HepG2 (cell line): ENCODE measurements at regions not wholly inside any gene's neighbourhood (a gene's known extent, or its start where the extent isn't known, plus 50 kb on each side); places are given as distances from the start of the nearest gene placed in this dataset.

Experiments
- ATAC-seq: fragments of 200-7000 bp; cut with Tn5 transposase; 3 replicates; pipeline ENCODE4 v1.9.1; 2020; ENCODE audit warnings: mild to moderate bottlenecking, moderate library complexity
- BruUV-seq: library from RNA; stranded (reverse); fragments of 400-500 nt; replicated peaks from 2 replicates; lab custom pipeline; 2021; lab: Mats Ljungman, UMichigan
- CTCF ChIA-PET: fragments of 300-600 bp; formaldehyde crosslinking; extraction: SDS; loops from one replicate; lab custom pipeline; 2021; ENCODE audit warnings: low total read pairs, inconsistent platforms, low intra/inter-chr PET ratio; lab: Yijun Ruan, JAX
- POLR2A ChIA-PET: fragments of 350-600 bp; sonication (Branson Sonifier 250); formaldehyde crosslinking; loops from one replicate; lab custom pipeline; 2020; ENCODE audit warnings: antibody characterized with exemption, inconsistent platforms; lab: Yijun Ruan, JAX
- DNase-seq: peaks from one replicate; pipeline ENCODE4 v3.0.0-alpha.2; 2015; ENCODE audit warnings: low spot score
- FAIRE-seq: peaks from 3 replicates; lab custom pipeline; 2011; peaks lifted over from hg19 to GRCh38; lab: Jason Lieb, UNC
- H2AFZ ChIP-seq: one replicate; pipeline ENCODE4 v1.6.1; 2011; ENCODE audit warnings: low read length, inconsistent platforms
- H3K27ac ChIP-seq: fragments of 300-600 bp; 3 replicates; pipeline ENCODE4 v1.8.0; 2011; ENCODE audit warnings: mixed run types, mild to moderate bottlenecking, mixed read lengths, low read length, inconsistent platforms; ENCODE audit not compliant: insufficient read depth; ENCODE audit errors: extremely low read length
- H3K27me3 ChIP-seq, 2 experiments: fragments of 200-600 bp in 1 of 2; 2 replicates in 1 of 2; 3 replicates in 1 of 2; pipeline versions ENCODE4 v1.6.0 to v1.8.0; 2011; ENCODE audit warnings: low read length in 2 of 2, mild to moderate bottlenecking in 2 of 2, moderate library complexity in 2 of 2, inconsistent platforms in 1 of 2; ENCODE audit not compliant: insufficient read depth in 2 of 2, control insufficient read depth in 1 of 2
- H3K36me3 ChIP-seq, 2 experiments: fragments of 200-600 bp in 1 of 2; replicated peaks in 1 of 2; 2 replicates in 1 of 2; 3 replicates in 1 of 2; pipeline versions ENCODE4 v1.5.1 to v1.8.0; 2011; ENCODE audit warnings: low read length in 2 of 2, inconsistent platforms in 1 of 2; ENCODE audit not compliant: insufficient read depth in 2 of 2, control insufficient read depth in 1 of 2
- H3K4me1 ChIP-seq: 2 replicates; pipeline ENCODE4 v1.5.1; 2012; ENCODE audit warnings: low read length, inconsistent platforms; ENCODE audit not compliant: insufficient read depth
- H3K4me2 ChIP-seq: 2 replicates; pipeline ENCODE4 v1.6.0; 2011; ENCODE audit warnings: low read depth, low read length, inconsistent platforms
- H3K4me3 ChIP-seq, 3 experiments: fragments of 200-600 bp in 1 of 3; sonication (generic), shearing (Covaris generic) in 1 of 3; replicated peaks in 1 of 3; 2 replicates each; pipeline ENCODE4 v1.5.1; 2011 to 2016; ENCODE audit warnings: low read length in 3 of 3, inconsistent platforms in 2 of 3, low read depth in 2 of 3, mild to moderate bottlenecking in 2 of 3, control low read depth in 1 of 3, mixed read lengths in 1 of 3; ENCODE audit not compliant: insufficient read depth in 1 of 3
- H3K79me2 ChIP-seq: one replicate; pipeline ENCODE4 v1.6.1; 2011; ENCODE audit warnings: low read length, inconsistent platforms; ENCODE audit not compliant: insufficient read depth
- H3K9ac ChIP-seq: 2 replicates; pipeline ENCODE4 v1.6.0; 2011; ENCODE audit warnings: mild to moderate bottlenecking, low read depth, low read length, inconsistent platforms; ENCODE audit not compliant: insufficient read depth
- H3K9me3 ChIP-seq: 2 replicates; pipeline ENCODE4 v1.5.1; 2012; ENCODE audit warnings: mild to moderate bottlenecking, low read length
- H4K20me1 ChIP-seq: 2 replicates; pipeline ENCODE4 v1.6.0; 2011; ENCODE audit warnings: inconsistent platforms, mild to moderate bottlenecking, low read length, moderate library complexity; ENCODE audit not compliant: insufficient read depth
- CCAR2 ChIP-seq: fragments of 200-400 bp; formaldehyde crosslinking; optimal IDR thresholded peaks from 2 replicates; pipeline ENCODE3; 2018; ENCODE audit warnings: low read depth, mild to moderate bottlenecking, low read length, moderate library complexity
- CHD4 ChIP-seq: fragments of 200-600 bp; sonication (generic); IDR thresholded peaks from 2 replicates; pipeline ENCODE4 v1.7.0; 2017; ENCODE audit warnings: mild to moderate bottlenecking, low read length, borderline replicate concordance
- DMAP1 ChIP-seq: IDR thresholded peaks from 2 replicates; pipeline ENCODE4 v1.6.1; 2016
- EHMT2 ChIP-seq: fragments of 200-600 bp; sonication (generic); IDR thresholded peaks from 2 replicates; pipeline ENCODE4 v1.7.0; 2017; ENCODE audit warnings: antibody characterized with exemption, low read depth, low read length, borderline replicate concordance
- NR2C2 ChIP-seq: sonication (generic); formaldehyde crosslinking; IDR thresholded peaks from 2 replicates; pipeline ENCODE4 v1.4.0; 2020; ENCODE audit warnings: missing genetic modification reagents, mild to moderate bottlenecking, moderate library complexity, borderline replicate concordance
- SP4 ChIP-seq: sonication (generic); formaldehyde crosslinking; IDR thresholded peaks from 2 replicates; pipeline ENCODE4 v1.8.1; 2023; ENCODE audit warnings: mild to moderate bottlenecking, missing genetic modification reagents
- TAF1 ChIP-seq: sonication (generic); formaldehyde crosslinking; IDR thresholded peaks from 2 replicates; pipeline ENCODE4 v1.4.0; 2020; ENCODE audit warnings: missing genetic modification reagents
- ZNF432 ChIP-seq: sonication (generic); formaldehyde crosslinking; IDR thresholded peaks from 2 replicates; pipeline ENCODE4 v1.5.0; 2020; ENCODE audit warnings: missing genetic modification reagents, mild to moderate bottlenecking, borderline replicate concordance
- ZNF546 ChIP-seq: sonication (generic); formaldehyde crosslinking; conservative IDR thresholded peaks from 2 replicates; pipeline ENCODE4 v1.8.1; 2023; ENCODE audit warnings: mild to moderate bottlenecking, missing genetic modification reagents
- ZNF777 ChIP-seq: sonication (generic); formaldehyde crosslinking; IDR thresholded peaks from 2 replicates; pipeline ENCODE4 v1.4.0; 2020; ENCODE audit warnings: missing genetic modification reagents
- ZNF839 ChIP-seq: sonication (generic); formaldehyde crosslinking; IDR thresholded peaks from 2 replicates; pipeline ENCODE4 v1.4.0; 2020; ENCODE audit warnings: missing genetic modification reagents, mild to moderate bottlenecking, borderline replicate concordance
- ZSCAN12 ChIP-seq: sonication (generic); formaldehyde crosslinking; IDR thresholded peaks from 2 replicates; pipeline ENCODE4 v1.9.0; 2021; ENCODE audit warnings: mild to moderate bottlenecking, missing genetic modification reagents
- WGBS: methylation state at CpG from one replicate; pipeline ENCODE4 v1.1.6; 2017; ENCODE audit warnings: low lambda C conversion rate; 5-methylcytosine and 5-hydroxymethylcytosine counted together
- in situ Hi-C: cut with HindIII; loops from 2 replicates; pipeline ENCODE4 v1.10.0; 2017; ENCODE audit warnings: low pct_unique_long_range_greater_than_20kb; ENCODE audit not compliant: extremely low pct_ligation_motif_present
- intact Hi-C: fragments of 100-400 bp; cut with micrococcal nuclease; formaldehyde crosslinking; loops from one replicate; pipeline ENCODE4 v1.10.0; 2022; ENCODE audit not compliant: unreplicated experiment
- TF ChIP-seq, protein P1 (sequence below): sonication (generic); formaldehyde crosslinking; IDR thresholded peaks from 2 replicates; pipeline ENCODE4 v1.5.0; 2020; ENCODE audit warnings: missing genetic modification reagents, mild to moderate bottlenecking, borderline replicate concordance
- TF ChIP-seq, protein P2 (sequence below), 2 experiments: sonication (generic) in 1 of 2; formaldehyde crosslinking in 1 of 2; IDR thresholded peaks; 2 replicates each; pipeline versions ENCODE4 v1.6.1 to v1.9.0; 2014 to 2022; ENCODE audit warnings: antibody characterized with exemption in 1 of 2, borderline replicate concordance in 1 of 2, inconsistent platforms in 1 of 2, low read depth in 1 of 2, missing genetic modification reagents in 1 of 2
- TF ChIP-seq, protein P3 (sequence below): sonication (generic); formaldehyde crosslinking; IDR thresholded peaks from 2 replicates; pipeline ENCODE4 v1.4.0; 2020; ENCODE audit warnings: missing genetic modification reagents, mild to moderate bottlenecking, borderline replicate concordance

GRCh38 chr4:33470805-33471204, 2750.6 kb downstream of the PCDH7 start (continued):
- TF ChIP-seq, protein P1, sequence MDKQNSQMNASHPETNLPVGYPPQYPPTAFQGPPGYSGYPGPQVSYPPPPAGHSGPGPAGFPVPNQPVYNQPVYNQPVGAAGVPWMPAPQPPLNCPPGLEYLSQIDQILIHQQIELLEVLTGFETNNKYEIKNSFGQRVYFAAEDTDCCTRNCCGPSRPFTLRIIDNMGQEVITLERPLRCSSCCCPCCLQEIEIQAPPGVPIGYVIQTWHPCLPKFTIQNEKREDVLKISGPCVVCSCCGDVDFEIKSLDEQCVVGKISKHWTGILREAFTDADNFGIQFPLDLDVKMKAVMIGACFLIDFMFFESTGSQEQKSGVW (CRISPR knock-in tag): no peak
- no peak for TF ChIP-seq NR2C2 (CRISPR knock-in tag)
- TF ChIP-seq, protein P2, sequence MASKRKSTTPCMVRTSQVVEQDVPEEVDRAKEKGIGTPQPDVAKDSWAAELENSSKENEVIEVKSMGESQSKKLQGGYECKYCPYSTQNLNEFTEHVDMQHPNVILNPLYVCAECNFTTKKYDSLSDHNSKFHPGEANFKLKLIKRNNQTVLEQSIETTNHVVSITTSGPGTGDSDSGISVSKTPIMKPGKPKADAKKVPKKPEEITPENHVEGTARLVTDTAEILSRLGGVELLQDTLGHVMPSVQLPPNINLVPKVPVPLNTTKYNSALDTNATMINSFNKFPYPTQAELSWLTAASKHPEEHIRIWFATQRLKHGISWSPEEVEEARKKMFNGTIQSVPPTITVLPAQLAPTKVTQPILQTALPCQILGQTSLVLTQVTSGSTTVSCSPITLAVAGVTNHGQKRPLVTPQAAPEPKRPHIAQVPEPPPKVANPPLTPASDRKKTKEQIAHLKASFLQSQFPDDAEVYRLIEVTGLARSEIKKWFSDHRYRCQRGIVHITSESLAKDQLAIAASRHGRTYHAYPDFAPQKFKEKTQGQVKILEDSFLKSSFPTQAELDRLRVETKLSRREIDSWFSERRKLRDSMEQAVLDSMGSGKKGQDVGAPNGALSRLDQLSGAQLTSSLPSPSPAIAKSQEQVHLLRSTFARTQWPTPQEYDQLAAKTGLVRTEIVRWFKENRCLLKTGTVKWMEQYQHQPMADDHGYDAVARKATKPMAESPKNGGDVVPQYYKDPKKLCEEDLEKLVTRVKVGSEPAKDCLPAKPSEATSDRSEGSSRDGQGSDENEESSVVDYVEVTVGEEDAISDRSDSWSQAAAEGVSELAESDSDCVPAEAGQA (IDR thresholded peaks at IDR 0.05; ENCODE audit: low read depth): no peak
- TF ChIP-seq, protein P2 (CRISPR knock-in tag; IDR thresholded peaks at IDR 0.05; ENCODE audit: borderline replicate concordance): no peak
- TF ChIP-seq CCAR2: no peak
- TF ChIP-seq DMAP1: no peak

- whole genome bisulfite sequencing: 0% methylated on average over 4 of the region's 4 CpGs
- no peak overlapping the region for H3K27ac ChIP-seq
- no peaks in the 10 kb centered on the region for H3K27me3 ChIP-seq
- no TSS peak for BruUV-seq
- no peak for ATAC-seq
- in situ Hi-C loops: no loop called here
- no peak for DNase-seq
- no peak overlapping the region for H2AFZ ChIP-seq
- H3K36me3 ChIP-seq: no peaks in the 10 kb centered on the region
- H3K4me3 ChIP-seq: no peak overlapping the region
- H4K20me1 ChIP-seq: no peaks in the 10 kb centered on the region
- H3K9ac ChIP-seq: no peak overlapping the region
- FAIRE-seq: no peak
- CTCF ChIA-PET: no interaction called here
- H3K4me1 ChIP-seq: no peaks in the 10 kb centered on the region
- H3K4me2 ChIP-seq: no peak overlapping the region
- intact Hi-C loops: no loop called here
- POLR2A ChIA-PET: no interaction called here
- H3K9me3 ChIP-seq: peaks cover 70% of the 10 kb centered on the region
- no peaks in the 10 kb centered on the region for H3K79me2 ChIP-seq
- TF ChIP-seq, protein P3, sequence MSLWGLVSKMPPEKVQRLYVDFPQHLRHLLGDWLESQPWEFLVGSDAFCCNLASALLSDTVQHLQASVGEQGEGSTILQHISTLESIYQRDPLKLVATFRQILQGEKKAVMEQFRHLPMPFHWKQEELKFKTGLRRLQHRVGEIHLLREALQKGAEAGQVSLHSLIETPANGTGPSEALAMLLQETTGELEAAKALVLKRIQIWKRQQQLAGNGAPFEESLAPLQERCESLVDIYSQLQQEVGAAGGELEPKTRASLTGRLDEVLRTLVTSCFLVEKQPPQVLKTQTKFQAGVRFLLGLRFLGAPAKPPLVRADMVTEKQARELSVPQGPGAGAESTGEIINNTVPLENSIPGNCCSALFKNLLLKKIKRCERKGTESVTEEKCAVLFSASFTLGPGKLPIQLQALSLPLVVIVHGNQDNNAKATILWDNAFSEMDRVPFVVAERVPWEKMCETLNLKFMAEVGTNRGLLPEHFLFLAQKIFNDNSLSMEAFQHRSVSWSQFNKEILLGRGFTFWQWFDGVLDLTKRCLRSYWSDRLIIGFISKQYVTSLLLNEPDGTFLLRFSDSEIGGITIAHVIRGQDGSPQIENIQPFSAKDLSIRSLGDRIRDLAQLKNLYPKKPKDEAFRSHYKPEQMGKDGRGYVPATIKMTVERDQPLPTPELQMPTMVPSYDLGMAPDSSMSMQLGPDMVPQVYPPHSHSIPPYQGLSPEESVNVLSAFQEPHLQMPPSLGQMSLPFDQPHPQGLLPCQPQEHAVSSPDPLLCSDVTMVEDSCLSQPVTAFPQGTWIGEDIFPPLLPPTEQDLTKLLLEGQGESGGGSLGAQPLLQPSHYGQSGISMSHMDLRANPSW (CRISPR knock-in tag): no peak
- TF ChIP-seq ZSCAN12 (no peak), TAF1 (CRISPR knock-in tag) (no peak), CHD4 (no peak), ZNF432 (CRISPR knock-in tag) (no peak), ZNF546 (CRISPR knock-in tag) (no peak), EHMT2 (no peak), ZNF777 (no peak), SP4 (no peak), ZNF839 (CRISPR knock-in tag) (no peak)
Measured at GRCh38 chr4:33477715-33478114, 2757.5 kb downstream of the PCDH7 start.
